ENCODE measurements at regions not wholly inside any gene's neighbourhood (a gene's known extent, or its start where the extent isn't known, plus 50 kb on each side); places are given as distances from the start of the nearest gene placed in this dataset.

- no peaks in the 10 kb centered on the region for H3K9me3 ChIP-seq
- no peaks in the 10 kb centered on the region for H3K4me1 ChIP-seq
- ATAC-seq (no peak), DNase-seq (no peak)
- 92 to 100% methylated on average over 1 of the region's 1 CpG for WGBS, 2 donors
- intact Hi-C loops (cut with DNase I) = no loop called here
- no peaks in the 10 kb centered on the region for H3K36me3 ChIP-seq
- H3K27ac ChIP-seq = no peak overlapping the region
- no peak for TF ChIP-seq CTCF (IDR thresholded peaks at IDR 0.05)
- no peaks in the 10 kb centered on the region for H3K27me3 ChIP-seq
- no peak overlapping the region for H3K4me3 ChIP-seq
Observed at GRCh38 chr10:34018784-34019183, 684.3 kb upstream of the NRP1 start.

GRCh38 chr10:34018129-34018528, 683.7 kb upstream of the NRP1 start:
- intact Hi-C loops (cut with DNase I) = no loop called here
- WGBS, 2 donors = 89 to 94% methylated on average over 5 of the region's 5 CpGs
- Histone ChIP-seq H3K4me3 (no peak overlapping the region), H3K27ac (no peak overlapping the region), H3K9me3 (no peaks in the 10 kb centered on the region), H3K27me3 (no peaks in the 10 kb centered on the region), H3K4me1 (no peaks in the 10 kb centered on the region), H3K36me3 (no peaks in the 10 kb centered on the region)
- DNase-seq (no peak), ATAC-seq (no peak)
- TF ChIP-seq CTCF (IDR thresholded peaks at IDR 0.05) = no peak

GRCh38 chr10:34017281-34017680, 682.8 kb upstream of the NRP1 start:
- TF ChIP-seq CTCF (IDR thresholded peaks at IDR 0.05) = no peak
- Histone ChIP-seq H3K36me3 (no peaks in the 10 kb centered on the region), H3K27me3 (no peaks in the 10 kb centered on the region), H3K27ac (no peak overlapping the region), H3K4me3 (no peak overlapping the region), H3K4me1 (no peaks in the 10 kb centered on the region), H3K9me3 (no peaks in the 10 kb centered on the region)
- 55 to 62% methylated on average over 1 of the region's 1 CpG for WGBS, 2 donors
- ATAC-seq (no peak), DNase-seq (no peak)
- intact Hi-C loops (cut with DNase I) = no loop called here

- WGBS, 2 donors = 96 to 98% methylated on average over 2 of the region's 2 CpGs
- intact Hi-C loops (cut with DNase I) = no loop called here
- no peaks in the 10 kb centered on the region for H3K9me3 ChIP-seq
- DNase-seq (no peak), ATAC-seq (no peak)
- H3K4me1 ChIP-seq = no peaks in the 10 kb centered on the region
- H3K27me3 ChIP-seq = no peaks in the 10 kb centered on the region
- H3K4me3 ChIP-seq = no peak overlapping the region
- H3K27ac ChIP-seq = no peak overlapping the region
- H3K36me3 ChIP-seq = no peaks in the 10 kb centered on the region
- TF ChIP-seq CTCF (IDR thresholded peaks at IDR 0.05) = no peak
Observed at GRCh38 chr10:34016576-34016975, 682.1 kb upstream of the NRP1 start.

GRCh38 chr10:34015700-34016099, 681.2 kb upstream of the NRP1 start:
- ATAC-seq = no peak
- Histone ChIP-seq H3K4me3 (no peak overlapping the region), H3K27me3 (no peaks in the 10 kb centered on the region), H3K36me3 (no peaks in the 10 kb centered on the region), H3K4me1 (no peaks in the 10 kb centered on the region), H3K9me3 (no peaks in the 10 kb centered on the region), H3K27ac (no peak overlapping the region)
- TF ChIP-seq CTCF (IDR thresholded peaks at IDR 0.05) = no peak
- no peak for DNase-seq
- intact Hi-C loops (cut with DNase I) = no loop called here
- 93 to 100% methylated on average over 2 of the region's 2 CpGs for WGBS, 2 donors
